MCF 10A (cell line): ENCODE measurements at regions not wholly inside any gene's neighbourhood (a gene's known extent, or its start where the extent isn't known, plus 50 kb on each side); places are given as distances from the start of the nearest gene placed in this dataset.

Experiments used
- BruUV-seq: library from RNA; stranded (reverse); fragments of 400-500 nt; replicated peaks from 2 replicates; lab custom pipeline; 2021; lab: Mats Ljungman, UMichigan
- CTCF ChIA-PET: fragments of 300-600 bp; sonication (Branson Sonifier 250); formaldehyde crosslinking; extraction: SDS; loops from one replicate; lab custom pipeline; 2021; ENCODE audit warnings: antibody characterized with exemption, inconsistent platforms; lab: Yijun Ruan, JAX
- POLR2A ChIA-PET: fragments of 300-600, 350-650 bp; sonication (Branson Sonifier 250); formaldehyde crosslinking; extraction: SDS; loops from one replicate; lab custom pipeline; 2020; ENCODE audit warnings: antibody characterized with exemption, inconsistent platforms; lab: Yijun Ruan, JAX
- DNase-seq: peaks from one replicate; pipeline ENCODE4 v3.0.0-alpha.2; 2018; ENCODE audit not compliant: unreplicated experiment
- H3K27ac Mint-ChIP-seq: one replicate; pipeline ENCODE4 v1.8.0; 2022; ENCODE audit warnings: mild to moderate bottlenecking, low read depth, mixed read lengths; ENCODE audit not compliant: unreplicated experiment
- H3K27me3 Mint-ChIP-seq: one replicate; pipeline ENCODE4 v1.8.0; 2022; ENCODE audit warnings: mixed read lengths; ENCODE audit not compliant: insufficient read depth, unreplicated experiment
- H3K36me3 Mint-ChIP-seq: one replicate; pipeline ENCODE4 v1.8.0; 2022; ENCODE audit warnings: mild to moderate bottlenecking, moderate library complexity, mixed read lengths; ENCODE audit not compliant: insufficient read depth, unreplicated experiment
- H3K4me1 Mint-ChIP-seq: one replicate; pipeline ENCODE4 v1.8.0; 2022; ENCODE audit warnings: mixed read lengths; ENCODE audit not compliant: insufficient read depth, unreplicated experiment
- H3K4me3 Mint-ChIP-seq: one replicate; pipeline ENCODE4 v1.8.0; 2022; ENCODE audit warnings: mild to moderate bottlenecking, moderate library complexity, mixed read lengths; ENCODE audit not compliant: unreplicated experiment
- H3K9me3 Mint-ChIP-seq: one replicate; pipeline ENCODE4 v1.8.0; 2022; ENCODE audit warnings: mixed read lengths; ENCODE audit not compliant: unreplicated experiment
- intact Hi-C: fragments of 100-400 bp; cut with micrococcal nuclease; formaldehyde crosslinking; loops from 2 replicates; pipeline ENCODE4 v1.14.1; 2022
- TF ChIP-seq, protein P1 (sequence below): fragments of 200-600 bp; IDR thresholded peaks from one replicate; pipeline ENCODE4 v1.8.0; 2022; ENCODE audit warnings: antibody characterized with exemption, mild to moderate bottlenecking; ENCODE audit not compliant: unreplicated experiment

- DNase-seq: peak; percentile 41
- Mint-ChIP-seq H3K4me1 (peaks cover 20% of the 10 kb centered on the region), H3K36me3 (no peaks in the 10 kb centered on the region), H3K9me3 (no peaks in the 10 kb centered on the region), H3K27me3 (no peaks in the 10 kb centered on the region), H3K4me3 (no peak overlapping the region), H3K27ac (no peak overlapping the region)
- intact Hi-C loops: no loop called here
- BruUV-seq: no TSS peak
- ChIA-PET POLR2A (interaction anchor here (0.7 kb wide), 1 partner anchor 92 kb away, joined by 3 read pairs; no protein-coding TSS in a partner anchor), CTCF (interaction anchor here (0.7 kb wide), 1 partner anchor 181 kb away, joined by 3 read pairs; no protein-coding TSS in a partner anchor)
- TF ChIP-seq, protein P1, sequence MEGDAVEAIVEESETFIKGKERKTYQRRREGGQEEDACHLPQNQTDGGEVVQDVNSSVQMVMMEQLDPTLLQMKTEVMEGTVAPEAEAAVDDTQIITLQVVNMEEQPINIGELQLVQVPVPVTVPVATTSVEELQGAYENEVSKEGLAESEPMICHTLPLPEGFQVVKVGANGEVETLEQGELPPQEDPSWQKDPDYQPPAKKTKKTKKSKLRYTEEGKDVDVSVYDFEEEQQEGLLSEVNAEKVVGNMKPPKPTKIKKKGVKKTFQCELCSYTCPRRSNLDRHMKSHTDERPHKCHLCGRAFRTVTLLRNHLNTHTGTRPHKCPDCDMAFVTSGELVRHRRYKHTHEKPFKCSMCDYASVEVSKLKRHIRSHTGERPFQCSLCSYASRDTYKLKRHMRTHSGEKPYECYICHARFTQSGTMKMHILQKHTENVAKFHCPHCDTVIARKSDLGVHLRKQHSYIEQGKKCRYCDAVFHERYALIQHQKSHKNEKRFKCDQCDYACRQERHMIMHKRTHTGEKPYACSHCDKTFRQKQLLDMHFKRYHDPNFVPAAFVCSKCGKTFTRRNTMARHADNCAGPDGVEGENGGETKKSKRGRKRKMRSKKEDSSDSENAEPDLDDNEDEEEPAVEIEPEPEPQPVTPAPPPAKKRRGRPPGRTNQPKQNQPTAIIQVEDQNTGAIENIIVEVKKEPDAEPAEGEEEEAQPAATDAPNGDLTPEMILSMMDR: no peak
These were observed 75.8 kb upstream of the NRP1 start for GRCh38 chr10:33410096-33410859.

DNA sequence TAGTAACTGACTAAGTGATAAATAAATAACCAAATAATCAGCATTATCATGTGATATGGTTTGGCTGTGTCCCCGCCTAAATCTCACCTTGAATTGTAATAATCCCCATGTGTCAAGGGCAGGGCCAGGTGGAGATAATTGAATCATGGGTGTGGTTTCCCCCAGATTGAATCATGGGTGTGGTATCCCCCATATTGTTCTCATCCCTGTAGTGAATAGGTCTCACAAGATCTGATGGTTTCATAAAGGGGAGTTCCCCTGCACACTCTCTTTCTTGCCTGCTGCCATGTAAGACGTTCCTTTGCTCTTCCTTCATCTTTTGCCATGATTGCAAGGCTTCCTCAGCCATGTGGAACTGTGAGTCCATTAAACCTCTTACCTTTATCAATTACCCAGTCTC lies 72.1 kb upstream of the NRP1 start:
- BruUV-seq: no TSS peak
- CTCF ChIA-PET: no interaction called here

DNA sequence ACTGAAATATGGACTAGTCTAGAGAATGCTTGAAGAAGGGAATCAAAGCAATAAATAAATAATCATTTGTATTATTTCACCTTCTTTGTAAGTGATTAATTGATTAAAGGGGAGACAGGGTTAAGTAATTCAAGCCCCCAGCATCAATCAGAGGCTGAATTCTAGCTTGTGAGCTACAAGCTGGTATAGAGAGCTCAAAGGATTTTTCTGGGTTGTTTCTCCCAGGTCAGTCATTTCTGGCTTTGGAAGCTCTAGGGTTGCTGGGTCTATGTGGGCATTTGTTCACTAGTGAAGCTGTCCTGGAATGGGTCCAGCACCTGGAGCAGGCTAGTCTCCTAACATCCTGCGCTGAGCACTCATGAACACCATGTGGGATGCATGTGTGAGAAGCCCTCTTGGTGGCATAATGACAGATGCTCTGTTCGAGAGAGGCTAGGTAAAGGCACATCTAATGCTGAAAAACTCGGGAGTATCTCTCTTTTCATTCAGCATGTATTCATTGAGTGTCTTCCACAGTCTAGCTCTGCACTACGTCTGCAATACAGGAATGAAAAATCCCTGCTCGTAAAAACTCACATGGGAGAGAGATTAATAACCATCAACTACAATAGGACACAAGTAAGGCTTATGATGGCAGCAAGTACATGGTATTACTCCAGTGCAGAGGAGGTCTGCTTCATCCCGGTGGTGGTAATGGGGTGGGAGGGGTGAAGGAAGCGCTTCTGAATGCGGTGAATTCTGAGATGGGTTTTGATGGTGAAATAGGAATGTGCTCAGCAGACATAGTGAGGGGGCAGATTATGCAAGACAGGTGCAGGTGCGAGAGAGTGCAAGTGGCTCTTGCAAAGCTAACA lies 68.0 kb upstream of the NRP1 start:
- intact Hi-C loops: no loop called here
- CTCF ChIA-PET: interaction anchor here (0.6 to 0.7 kb wide), 2 partner anchors 31 to 106 kb away, joined by 3 read pairs; no protein-coding TSS in a partner anchor
- BruUV-seq: no TSS peak
- DNase-seq: peak; percentile 8
- Mint-ChIP-seq H3K9me3 (peaks cover 6% of the 10 kb centered on the region), H3K4me1 (no peaks in the 10 kb centered on the region), H3K36me3 (no peaks in the 10 kb centered on the region), H3K27ac (no peak overlapping the region), H3K4me3 (no peak overlapping the region), H3K27me3 (no peaks in the 10 kb centered on the region)
- POLR2A ChIA-PET: no interaction called here
- TF ChIP-seq, protein P1: no peak

More for the DNA sequence above, 72.1 kb upstream of the NRP1 start:
- H3K4me1 Mint-ChIP-seq: no peaks in the 10 kb centered on the region
- no peak for DNase-seq
- H3K36me3 Mint-ChIP-seq: no peaks in the 10 kb centered on the region
- H3K9me3 Mint-ChIP-seq: no peaks in the 10 kb centered on the region
- no peak overlapping the region for H3K27ac Mint-ChIP-seq
- intact Hi-C loops: no loop called here
- no peaks in the 10 kb centered on the region for H3K27me3 Mint-ChIP-seq
- POLR2A ChIA-PET: no interaction called here
- H3K4me3 Mint-ChIP-seq: no peak overlapping the region
- TF ChIP-seq, protein P1: no peak

DNA sequence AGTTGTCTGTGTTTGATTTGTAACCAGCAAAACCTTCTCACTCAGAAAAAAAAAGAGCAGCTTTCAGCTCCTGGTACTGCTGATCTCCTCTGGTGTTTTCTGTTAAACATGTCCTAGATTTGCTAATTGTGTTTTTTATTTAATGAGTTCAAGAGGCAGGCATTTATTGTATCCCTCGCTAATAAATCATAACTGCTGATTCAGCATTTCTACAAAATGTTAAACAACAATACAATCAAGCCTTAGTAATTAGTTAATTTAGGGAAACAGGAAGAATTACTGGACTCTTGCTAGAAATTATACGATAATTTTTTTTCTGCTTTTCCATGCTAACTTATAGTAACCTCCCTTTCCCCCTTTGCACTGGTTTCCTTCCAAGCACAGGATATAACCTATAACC lies 66.8 kb upstream of the NRP1 start:
- H3K36me3 Mint-ChIP-seq: no peaks in the 10 kb centered on the region
- H3K4me1 Mint-ChIP-seq: no peaks in the 10 kb centered on the region
- ChIA-PET CTCF (no interaction called here), POLR2A (no interaction called here)
- H3K4me3 Mint-ChIP-seq: no peak overlapping the region
- H3K27ac Mint-ChIP-seq: no peak overlapping the region
- TF ChIP-seq, protein P1: no peak
- intact Hi-C loops: no loop called here
- H3K9me3 Mint-ChIP-seq: peaks cover 11% of the 10 kb centered on the region
- BruUV-seq: no TSS peak
- DNase-seq: no peak
- H3K27me3 Mint-ChIP-seq: no peaks in the 10 kb centered on the region
